ENCODE measurements at regions not wholly inside any gene's neighbourhood (a gene's known extent, or its start where the extent isn't known, plus 50 kb on each side); places are given as distances from the start of the nearest gene placed in this dataset.

DNA sequence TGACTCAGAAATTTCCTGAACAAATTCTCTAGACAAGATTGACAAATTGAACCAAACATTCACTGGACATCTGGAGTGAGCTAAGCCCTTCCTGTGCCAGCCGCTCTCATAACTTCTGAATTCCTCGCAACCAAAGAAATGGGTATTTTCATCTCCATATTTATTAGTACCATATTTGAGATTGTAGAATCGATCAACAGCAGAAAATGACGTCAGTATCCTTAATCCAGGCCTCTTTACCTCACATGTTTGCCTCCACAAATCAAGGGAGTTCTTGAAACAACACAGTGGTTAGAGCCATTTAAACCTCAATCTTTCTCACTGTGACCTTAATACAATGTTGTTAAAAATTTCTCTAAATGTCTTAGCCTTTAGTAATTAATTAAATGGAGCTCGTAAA lies 735.6 kb upstream of the SORCS1 start:
- no peaks in the 10 kb centered on the region for H3K27me3 ChIP-seq (ENCODE audit: insufficient read depth, low read length)
- no peak overlapping the region for H2BK120ac ChIP-seq (ENCODE audit: low read depth, low read length, poor library complexity, severe bottlenecking)
- no peak overlapping the region for H3K9ac ChIP-seq (ENCODE audit: extremely low read depth, insufficient read length, low read length)
- no peaks in the 10 kb centered on the region for H3K79me2 ChIP-seq (ENCODE audit: insufficient read depth, low read length)
- no peaks in the 10 kb centered on the region for H4K20me1 ChIP-seq (ENCODE audit: control insufficient read depth, insufficient read depth, insufficient read length)
- H2BK12ac ChIP-seq (ENCODE audit: insufficient read length, low read depth, low read length): no peak overlapping the region
- no peak overlapping the region for H3K23ac ChIP-seq (ENCODE audit: insufficient read length, low read depth, low read length)
- no peak overlapping the region for H3K18ac ChIP-seq (ENCODE audit: insufficient read length, low read depth, low read length)
- H2BK5ac ChIP-seq (ENCODE audit: insufficient read length, low read length): no peak overlapping the region
- H3K36me3 Mint-ChIP-seq (ENCODE audit: insufficient read depth in 1 of 3, low read depth in 3 of 3): peaks cover 0 to 11% (median 0%) of the 10 kb centered on the region in 3 experiments; a peak in 2 of 7 replicates
- TF ChIP-seq, protein P1, sequence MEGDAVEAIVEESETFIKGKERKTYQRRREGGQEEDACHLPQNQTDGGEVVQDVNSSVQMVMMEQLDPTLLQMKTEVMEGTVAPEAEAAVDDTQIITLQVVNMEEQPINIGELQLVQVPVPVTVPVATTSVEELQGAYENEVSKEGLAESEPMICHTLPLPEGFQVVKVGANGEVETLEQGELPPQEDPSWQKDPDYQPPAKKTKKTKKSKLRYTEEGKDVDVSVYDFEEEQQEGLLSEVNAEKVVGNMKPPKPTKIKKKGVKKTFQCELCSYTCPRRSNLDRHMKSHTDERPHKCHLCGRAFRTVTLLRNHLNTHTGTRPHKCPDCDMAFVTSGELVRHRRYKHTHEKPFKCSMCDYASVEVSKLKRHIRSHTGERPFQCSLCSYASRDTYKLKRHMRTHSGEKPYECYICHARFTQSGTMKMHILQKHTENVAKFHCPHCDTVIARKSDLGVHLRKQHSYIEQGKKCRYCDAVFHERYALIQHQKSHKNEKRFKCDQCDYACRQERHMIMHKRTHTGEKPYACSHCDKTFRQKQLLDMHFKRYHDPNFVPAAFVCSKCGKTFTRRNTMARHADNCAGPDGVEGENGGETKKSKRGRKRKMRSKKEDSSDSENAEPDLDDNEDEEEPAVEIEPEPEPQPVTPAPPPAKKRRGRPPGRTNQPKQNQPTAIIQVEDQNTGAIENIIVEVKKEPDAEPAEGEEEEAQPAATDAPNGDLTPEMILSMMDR (conservative IDR thresholded peaks at IDR 0.05): no peak
- no peak overlapping the region for H3K14ac ChIP-seq (ENCODE audit: insufficient read depth, low read length)
- H3K27ac Mint-ChIP-seq: no peak overlapping the region; a peak in 1 of 7 replicates
- no peak overlapping the region for H4K8ac ChIP-seq (replicated peaks; ENCODE audit: insufficient read length, low read depth, low read length)
- no peak overlapping the region for H3K4me2 ChIP-seq (ENCODE audit: insufficient read depth, insufficient read length, low read length)
- H4K5ac ChIP-seq (ENCODE audit: insufficient read length, low read depth, low read length): no peak overlapping the region
- no peak overlapping the region for H2BK20ac ChIP-seq (ENCODE audit: low read depth, low read length, poor library complexity, severe bottlenecking)
- no peaks in the 10 kb centered on the region; the same call in 1 of the 2 replicates for H3K4me1 ChIP-seq (ENCODE audit: insufficient read depth, low read length)
- H3K23me2 ChIP-seq (ENCODE audit: insufficient read length, low read depth, low read length, poor library complexity, severe bottlenecking): no peaks in the 10 kb centered on the region
- no peaks in the 10 kb centered on the region for H3K27me3 Mint-ChIP-seq (ENCODE audit: low read depth)
- no peak overlapping the region for H3K27ac ChIP-seq (ENCODE audit: insufficient read length, low read depth, low read length)
- no peak overlapping the region for H3K4ac ChIP-seq (ENCODE audit: low read depth, low read length)
- H3K79me1 ChIP-seq (ENCODE audit: insufficient read depth, low read depth, low read length, poor library complexity, severe bottlenecking): no peaks in the 10 kb centered on the region
- no peak overlapping the region for H2AFZ ChIP-seq (ENCODE audit: low read length)
- H3K56ac ChIP-seq (ENCODE audit: insufficient read length, low read depth, low read length): no peak overlapping the region
- WGBS (ENCODE audit: extremely low coverage, insufficient read length, low lambda C conversion rate): no CpG with 5 or more reads among the region's 5 CpGs
- no peak overlapping the region for H3T11ph ChIP-seq (ENCODE audit: low read length)
- H2BK15ac ChIP-seq (ENCODE audit: low read depth, low read length): no peak overlapping the region
- H3K9me3 Mint-ChIP-seq: peaks cover 4 to 7% of the 10 kb centered on the region in 2 experiments; a peak in 3 of 5 replicates
- peaks cover 15 to 20% of the 10 kb centered on the region in 2 experiments; a peak in 3 of 4 replicates for H3K4me1 Mint-ChIP-seq
- H3K9me3 ChIP-seq (ENCODE audit: control insufficient read depth, low read depth, low read length): no peaks in the 10 kb centered on the region
- no peak overlapping the region for H2AK5ac ChIP-seq (ENCODE audit: insufficient read length, low read length)
- H3K4me3 Mint-ChIP-seq: no peak overlapping the region
- no peak overlapping the region for H4K91ac ChIP-seq (ENCODE audit: insufficient read length, low read depth, low read length)
- no peak for DNase-seq

All from H9 (cell line).